HG02943 (cell line): ENCODE measurements at regions not wholly inside any gene's neighbourhood (a gene's known extent, or its start where the extent isn't known, plus 50 kb on each side); places are given as distances from the start of the nearest gene placed in this dataset.
"Not testable (repeated sequence)": the region's sequence is repeated elsewhere in the genome, so short reads cannot be mapped to it uniquely, and the experiment has no call there.

Experiments used
- ATAC-seq: cut with Tn5 transposase; IDR thresholded peaks from one replicate; pipeline ENCODE4 v1.9.1; 2021; ENCODE audit warnings: mild to moderate bottlenecking, low read depth, moderate library complexity; ENCODE audit not compliant: unreplicated experiment

GRCh38 chr6:97876711-97877110 is 593.7 kb upstream of the MMS22L start:
- no peak for ATAC-seq

GRCh38 chr6:97882755-97883154 is 599.7 kb upstream of the MMS22L start:
- no peak for ATAC-seq

GRCh38 chr6:97885325-97885724 is 602.3 kb upstream of the MMS22L start:
- no peak for ATAC-seq

- ATAC-seq: no peak
Measured at GRCh38 chr6:97885828-97886227, 602.8 kb upstream of the MMS22L start.

- ATAC-seq: no peak
Measured at GRCh38 chr6:97901531-97901930, 618.5 kb upstream of the MMS22L start.

- ATAC-seq: no peak
Measured at GRCh38 chr6:97909380-97909779, 626.4 kb upstream of the MMS22L start.

- no peak for ATAC-seq
Measured at GRCh38 chr6:97913721-97914120, 630.7 kb upstream of the MMS22L start.

- ATAC-seq: no peak
Measured at GRCh38 chr6:97914912-97915311, 631.9 kb upstream of the MMS22L start.

- ATAC-seq: no peak
Measured at GRCh38 chr6:97915537-97915936, 632.5 kb upstream of the MMS22L start.

- no peak for ATAC-seq
Measured at GRCh38 chr6:97917369-97917768, 634.4 kb upstream of the MMS22L start.

- ATAC-seq: no peak
Measured at GRCh38 chr6:97919046-97919445, 636.0 kb upstream of the MMS22L start.

GRCh38 chr6:97919631-97920030 is 636.6 kb upstream of the MMS22L start:
- no peak for ATAC-seq

- no peak for ATAC-seq
Measured at GRCh38 chr6:97923249-97923648, 640.2 kb upstream of the MMS22L start.

- ATAC-seq: no peak
Measured at GRCh38 chr6:97925504-97925903, 642.5 kb upstream of the MMS22L start.

GRCh38 chr6:97939440-97940168 is 656.6 kb upstream of the MMS22L start:
- no peak for ATAC-seq

- no peak for ATAC-seq
Measured at GRCh38 chr6:97947841-97948240, 664.8 kb upstream of the MMS22L start.

GRCh38 chr6:97958134-97958533 is 675.1 kb upstream of the MMS22L start:
- ATAC-seq: no peak

GRCh38 chr6:97963193-97963592 is 680.2 kb upstream of the MMS22L start:
- no peak for ATAC-seq

- ATAC-seq: no peak
Measured at GRCh38 chr6:97969065-97969464, 686.0 kb upstream of the MMS22L start.

GRCh38 chr6:97977084-97977483 is 694.1 kb upstream of the MMS22L start:
- no peak for ATAC-seq

- ATAC-seq: no peak
Measured at GRCh38 chr6:97978855-97979271, 695.8 kb upstream of the MMS22L start.

- not testable (repeated sequence) for ATAC-seq
Measured at GRCh38 chr6:97979285-97979684, 696.3 kb upstream of the MMS22L start.

GRCh38 chr6:97989451-97989850 is 706.4 kb upstream of the MMS22L start:
- no peak for ATAC-seq
